ENCODE measurements at regions not wholly inside any gene's neighbourhood (a gene's known extent, or its start where the extent isn't known, plus 50 kb on each side); places are given as distances from the start of the nearest gene placed in this dataset.
"Not testable (repeated sequence)": the region's sequence is repeated elsewhere in the genome, so short reads cannot be mapped to it uniquely, and the experiment has no call there.

GRCh38 chr20:12512755-12513154 lies 496.0 kb upstream of the SPTLC3 start:
- no peak for DNase-seq

GRCh38 chr20:12528104-12528503 lies 480.7 kb upstream of the SPTLC3 start:
- DNase-seq = no peak

GRCh38 chr20:12528591-12529041 lies 480.2 kb upstream of the SPTLC3 start:
- DNase-seq = no peak

GRCh38 chr20:12531626-12532025 lies 477.1 kb upstream of the SPTLC3 start:
- DNase-seq = no peak

GRCh38 chr20:12535316-12535715 lies 473.5 kb upstream of the SPTLC3 start:
- no peak for DNase-seq

GRCh38 chr20:12535770-12536169 lies 473.0 kb upstream of the SPTLC3 start:
- DNase-seq = no peak

GRCh38 chr20:12554426-12554825 lies 454.3 kb upstream of the SPTLC3 start:
- no peak for DNase-seq

- DNase-seq = no peak
These were observed 453.4 kb upstream of the SPTLC3 start for GRCh38 chr20:12555369-12555768.

GRCh38 chr20:12555849-12556248 lies 452.9 kb upstream of the SPTLC3 start:
- DNase-seq = not testable (repeated sequence)

GRCh38 chr20:12557224-12557623 lies 451.5 kb upstream of the SPTLC3 start:
- no peak for DNase-seq

- DNase-seq = no peak
These were observed 443.8 kb upstream of the SPTLC3 start for GRCh38 chr20:12564979-12565378.

- no peak for DNase-seq
These were observed 442.2 kb upstream of the SPTLC3 start for GRCh38 chr20:12566596-12566995.

- DNase-seq = no peak
These were observed 438.4 kb upstream of the SPTLC3 start for GRCh38 chr20:12570371-12570770.

- no peak for DNase-seq
These were observed 435.3 kb upstream of the SPTLC3 start for GRCh38 chr20:12573442-12573841.

- no peak for DNase-seq
These were observed 433.2 kb upstream of the SPTLC3 start for GRCh38 chr20:12575352-12576095.

- DNase-seq = no peak
These were observed 431.6 kb upstream of the SPTLC3 start for GRCh38 chr20:12577213-12577612.

- DNase-seq = no peak
These were observed 427.0 kb upstream of the SPTLC3 start for GRCh38 chr20:12581644-12582289.

GRCh38 chr20:12582710-12583109 lies 426.1 kb upstream of the SPTLC3 start:
- not testable (repeated sequence) for DNase-seq

- DNase-seq = no peak
These were observed 416.8 kb upstream of the SPTLC3 start for GRCh38 chr20:12591949-12592470.

GRCh38 chr20:12592756-12593155 lies 416.0 kb upstream of the SPTLC3 start:
- no peak for DNase-seq

- DNase-seq = no peak
These were observed 415.4 kb upstream of the SPTLC3 start for GRCh38 chr20:12593342-12593873.

- DNase-seq = no peak
These were observed 414.2 kb upstream of the SPTLC3 start for GRCh38 chr20:12594410-12595088.

GRCh38 chr20:12595841-12596240 lies 412.9 kb upstream of the SPTLC3 start:
- no peak for DNase-seq

Data from CD4-positive, alpha-beta T cell treated with Interleukin-21 for 1 hour (primary cell).